Endothelial cell of umbilical vein (primary cell): ENCODE measurements at regions not wholly inside any gene's neighbourhood (a gene's known extent, or its start where the extent isn't known, plus 50 kb on each side); places are given as distances from the start of the nearest gene placed in this dataset.

Experiments
- BruUV-seq: library from RNA; stranded (reverse); fragments of 400-500 nt; replicated peaks from 2 replicates; lab custom pipeline; 2021; lab: Mats Ljungman, UMichigan
- CTCF ChIA-PET: fragments of 300-600, 350-600 bp; sonication (Branson Sonifier 250); formaldehyde crosslinking; loops from one replicate; lab custom pipeline; 2021; ENCODE audit warnings: antibody characterized with exemption, inconsistent platforms; lab: Charles Lee
- POLR2A ChIA-PET: fragments of 300-600, 350-600 bp; sonication (Branson Sonifier 250); formaldehyde crosslinking; loops from one replicate; lab custom pipeline; 2021; ENCODE audit warnings: antibody characterized with exemption, inconsistent platforms; lab: Charles Lee
- DNase-seq: peaks from one replicate; pipeline ENCODE4 v3.0.0-alpha.2; 2011; ENCODE audit warnings: low read depth, low spot score
- FAIRE-seq: peaks from 2 replicates; lab custom pipeline; 2011; peaks lifted over from hg19 to GRCh38; lab: Jason Lieb, UNC
- H2AFZ ChIP-seq: 2 replicates; pipeline ENCODE4 v1.6.0; 2012; ENCODE audit warnings: low read depth, low read length, control low read depth, inconsistent platforms
- H3K27ac ChIP-seq: 2 replicates; pipeline ENCODE4 v1.5.1; 2011; ENCODE audit warnings: low read depth, mild to moderate bottlenecking, control low read depth, low read length, moderate library complexity; ENCODE audit not compliant: insufficient read depth
- H3K27me3 ChIP-seq, 2 experiments: 2 replicates each; pipeline versions ENCODE4 v1.6.0 to v1.6.1; 2011; ENCODE audit warnings: low read length in 2 of 2, mixed read lengths in 1 of 2; ENCODE audit not compliant: control insufficient read depth in 2 of 2, insufficient read depth in 2 of 2
- H3K36me3 ChIP-seq, 2 experiments: 2 replicates in 1 of 2; 3 replicates in 1 of 2; pipeline ENCODE4 v1.5.1; 2011; ENCODE audit warnings: low read length in 2 of 2, mild to moderate bottlenecking in 1 of 2, moderate library complexity in 1 of 2; ENCODE audit not compliant: control insufficient read depth in 2 of 2, insufficient read depth in 2 of 2; ENCODE audit errors: extremely low read depth in 1 of 2
- H3K4me1 ChIP-seq: 3 replicates; pipeline ENCODE4 v1.5.1; 2011; ENCODE audit warnings: mild to moderate bottlenecking, low read length; ENCODE audit not compliant: control insufficient read depth, insufficient read depth; ENCODE audit errors: extremely low read depth
- H3K4me2 ChIP-seq: 2 replicates; pipeline ENCODE4 v1.6.1; 2011; ENCODE audit warnings: low read length, control low read depth, mixed read lengths; ENCODE audit not compliant: insufficient read depth
- H3K4me3 ChIP-seq, 3 experiments: fragments of 200-600 bp in 1 of 3; sonication (generic), shearing (Covaris generic) in 1 of 3; replicated peaks in 1 of 3; 2 replicates each; pipeline ENCODE4 v1.5.1; 2011 to 2016; ENCODE audit warnings: control low read depth in 3 of 3, low read length in 3 of 3, mild to moderate bottlenecking in 2 of 3, inconsistent platforms in 1 of 3, low read depth in 1 of 3, moderate library complexity in 1 of 3; ENCODE audit not compliant: insufficient read depth in 1 of 3
- H3K79me2 ChIP-seq: 2 replicates; pipeline ENCODE4 v1.6.0; 2012; ENCODE audit warnings: low read length, inconsistent platforms; ENCODE audit not compliant: control insufficient read depth, insufficient read depth
- H3K9ac ChIP-seq: replicated peaks from 2 replicates; pipeline ENCODE3; 2011; ENCODE audit warnings: low read length, control low read depth; ENCODE audit not compliant: insufficient read depth; ENCODE audit errors: extremely low read depth
- H3K9me1 ChIP-seq: replicated peaks from 3 replicates; pipeline ENCODE4 v1.6.0; 2011; ENCODE audit warnings: mild to moderate bottlenecking, low read length; ENCODE audit not compliant: control insufficient read depth, insufficient read depth; ENCODE audit errors: extremely low read depth
- H3K9me3 ChIP-seq: replicated peaks from 2 replicates; pipeline ENCODE4 v1.5.1; 2012; ENCODE audit warnings: low read length, inconsistent platforms; ENCODE audit not compliant: control insufficient read depth, insufficient read depth
- H4K20me1 ChIP-seq: replicated peaks from 2 replicates; pipeline ENCODE3; 2011; ENCODE audit warnings: mild to moderate bottlenecking, low read length; ENCODE audit not compliant: control insufficient read depth, insufficient read depth; ENCODE audit errors: extremely low read depth
- CTCF ChIP-seq, 2 donors: IDR thresholded peaks; 1 replicate in 1 of 2; 2 replicates in 1 of 2; pipeline ENCODE4 v1.5.1; 2011; ENCODE audit warnings: low read length in 2 of 2, mild to moderate bottlenecking in 2 of 2, moderate library complexity in 2 of 2, control low read depth in 1 of 2, inconsistent platforms in 1 of 2, low read depth in 1 of 2; ENCODE audit not compliant: insufficient read depth in 1 of 2; ENCODE audit errors: extremely low read depth in 1 of 2
- EZH2 ChIP-seq: IDR thresholded peaks from 2 replicates; pipeline ENCODE4 v1.6.1; 2012; ENCODE audit warnings: borderline replicate concordance, low read depth, mild to moderate bottlenecking, moderate library complexity, low read length, inconsistent platforms; ENCODE audit not compliant: severe bottlenecking
- FOS ChIP-seq: IDR thresholded peaks from 2 replicates; pipeline ENCODE4 v1.6.1; 2011; ENCODE audit warnings: mild to moderate bottlenecking, low read length, moderate library complexity, borderline replicate concordance; ENCODE audit not compliant: insufficient read depth
- GATA2 ChIP-seq: IDR thresholded peaks from 2 replicates; pipeline ENCODE4 v1.7.0; 2011; ENCODE audit warnings: low read depth, mild to moderate bottlenecking, moderate library complexity, mixed read lengths, low read length; ENCODE audit not compliant: insufficient read length, insufficient read depth
- MAX ChIP-seq: IDR thresholded peaks from 2 replicates; pipeline ENCODE4 v1.6.1; 2011; ENCODE audit not compliant: insufficient read depth, insufficient read length
- dilution Hi-C: fragments of 300-500 bp; cut with MboI; formaldehyde crosslinking; loops from one replicate; pipeline ENCODE4 v1.15.0; 2019; ENCODE audit warnings: low sequenced_read_pairs; ENCODE audit not compliant: extremely low pct_ligation_motif_present
- intact Hi-C: fragments of 100-400 bp; cut with micrococcal nuclease; formaldehyde crosslinking; loops from one replicate; pipeline ENCODE4 v1.10.0; 2022

GRCh38 chr13:30832377-30832776 is 73.7 kb upstream of the MEDAG start:
- Histone ChIP-seq H3K79me2 (no peaks in the 10 kb centered on the region), H3K9me3 (no peaks in the 10 kb centered on the region), H3K4me3 (no peak overlapping the region), H2AFZ (no peak overlapping the region), H3K9me1 (no peaks in the 10 kb centered on the region), H3K27me3 (peaks cover 0 to 9% of the 10 kb centered on the region in 2 experiments), H3K9ac (no peak overlapping the region), H3K27ac (no peak overlapping the region), H4K20me1 (no peaks in the 10 kb centered on the region), H3K36me3 (no peaks in the 10 kb centered on the region), H3K4me2 (no peak overlapping the region), H3K4me1 (peaks cover 30% of the 10 kb centered on the region)
- intact Hi-C loops (no loop called here), dilution Hi-C loops (no loop called here)
- DNase-seq (no peak), FAIRE-seq (no peak)
- TF ChIP-seq CTCF (IDR thresholded peaks at IDR 0.05; ENCODE audit: extremely low read depth in 1 of 2, insufficient read depth in 1 of 2, low read depth in 1 of 2, low read length in 2 of 2) (no peak), FOS (no peak), MAX (no peak), GATA2 (no peak), EZH2 (no peak)
- ChIA-PET CTCF (interaction anchor here (1.1 to 1.3 kb wide), 2 partner anchors 14 to 25 kb away, joined by 4 read pairs; no protein-coding TSS in a partner anchor), POLR2A (no interaction called here)
- no TSS peak for BruUV-seq
